HCT116 (cell line): ENCODE measurements at regions not wholly inside any gene's neighbourhood (a gene's known extent, or its start where the extent isn't known, plus 50 kb on each side); places are given as distances from the start of the nearest gene placed in this dataset.

Source experiments
- ATAC-seq: fragments of 200-7000 bp; cut with Tn5 transposase; 2 replicates; pipeline ENCODE4 v1.9.1; 2020; ENCODE audit warnings: mild to moderate bottlenecking, moderate library complexity
- BruUV-seq: library from RNA; stranded (reverse); fragments of 400-500 nt; replicated peaks from 2 replicates; lab custom pipeline; 2021; lab: Mats Ljungman, UMichigan
- CTCF ChIA-PET: fragments of 300-600 bp; sonication (Branson Sonifier 250); formaldehyde crosslinking; loops from one replicate; lab custom pipeline; 2021; ENCODE audit warnings: antibody characterized with exemption; lab: Charles Lee
- POLR2A ChIA-PET: fragments of 300-600, 350-600 bp; sonication (Branson Sonifier 250); formaldehyde crosslinking; loops from one replicate; lab custom pipeline; 2021; ENCODE audit warnings: antibody characterized with exemption; lab: Charles Lee
- RAD21 ChIA-PET, 2 experiments: fragments of 300-600 bp; sonication (Branson Sonifier 250); formaldehyde crosslinking; loops; one replicate each; lab custom pipeline; 2023; ENCODE audit warnings: low total read pairs in 2 of 2; ENCODE audit not compliant: uncharacterized antibody in 2 of 2, unreplicated experiment in 2 of 2, low non-redundant PET in 1 of 2; lab: Charles Lee
- DNase-seq: peaks from one replicate; pipeline ENCODE4 v3.0.0-alpha.2; 2010; ENCODE audit warnings: low read depth, low spot score
- H2AFZ ChIP-seq: fragments of 200-600 bp; shearing (Covaris generic), sonication (generic); 2 replicates; pipeline ENCODE4 v1.6.1; 2017; ENCODE audit warnings: low read depth, mixed run types, mixed read lengths, antibody characterized with exemption, low read length; ENCODE audit not compliant: poor library complexity, severe bottlenecking
- H3K27ac ChIP-seq: 2 replicates; pipeline ENCODE4 v1.5.1; 2012; ENCODE audit warnings: low read depth, low read length
- H3K27me3 ChIP-seq: fragments of 200-600 bp; sonication (generic); 2 replicates; pipeline ENCODE4 v1.6.1; 2016; ENCODE audit warnings: mixed run types, low read length, mixed read lengths; ENCODE audit not compliant: insufficient read depth
- H3K36me3 ChIP-seq, 2 experiments: fragments of 200-500 bp in 1 of 2; fragments of 200-600 bp in 1 of 2; sonication (Bioruptor generic) in 1 of 2; sonication (generic) in 1 of 2; 2 replicates each; pipeline versions ENCODE4 v1.5.1 to v1.6.1; 2014 to 2016; ENCODE audit warnings: low read length in 2 of 2, inconsistent platforms in 1 of 2, mixed read lengths in 1 of 2, mixed run types in 1 of 2; ENCODE audit not compliant: insufficient read depth in 2 of 2, control insufficient read depth in 1 of 2
- H3K4me1 ChIP-seq, 2 experiments: fragments of 200-600 bp in 1 of 2; sonication (generic) in 1 of 2; 2 replicates each; pipeline versions ENCODE4 v1.5.1 to v1.6.1; 2012 to 2017; ENCODE audit warnings: low read length in 2 of 2, inconsistent platforms in 1 of 2, mild to moderate bottlenecking in 1 of 2, mixed read lengths in 1 of 2, mixed run types in 1 of 2, moderate library complexity in 1 of 2; ENCODE audit not compliant: insufficient read depth in 2 of 2, control insufficient read depth in 1 of 2
- H3K4me2 ChIP-seq: fragments of 200-600 bp; sonication (generic); 2 replicates; pipeline ENCODE4 v1.6.1; 2017; ENCODE audit warnings: mixed run types, low read length, mixed read lengths
- H3K4me3 ChIP-seq, 2 experiments: fragments of 200-600 bp in 1 of 2; sonication (generic) in 1 of 2; replicated peaks in 1 of 2; 2 replicates each; pipeline ENCODE4 v1.5.1; 2011 to 2016; ENCODE audit warnings: low read length in 2 of 2, control low read depth in 1 of 2, low read depth in 1 of 2, mild to moderate bottlenecking in 1 of 2, mixed read lengths in 1 of 2, mixed run types in 1 of 2
- H3K79me2 ChIP-seq: fragments of 200-600 bp; sonication (generic); 2 replicates; pipeline ENCODE4 v1.6.1; 2017; ENCODE audit warnings: mild to moderate bottlenecking, mixed run types, low read length, moderate library complexity, mixed read lengths; ENCODE audit not compliant: insufficient read depth
- H3K9ac ChIP-seq: fragments of 200-600 bp; sonication (generic); 2 replicates; pipeline ENCODE4 v1.6.1; 2016; ENCODE audit warnings: low read length, mixed read lengths
- H3K9me2 ChIP-seq: fragments of 200-600 bp; sonication (generic), shearing (Covaris generic); 2 replicates; pipeline ENCODE4 v1.6.1; 2017; ENCODE audit warnings: mixed run types, mild to moderate bottlenecking, moderate library complexity; ENCODE audit not compliant: insufficient read depth
- H3K9me3 ChIP-seq, 2 experiments: fragments of 200-500 bp in 1 of 2; fragments of 200-600 bp in 1 of 2; sonication (Bioruptor generic) in 1 of 2; sonication (generic) in 1 of 2; 2 replicates each; pipeline ENCODE4 v1.6.1; 2014 to 2017; ENCODE audit warnings: low read length in 2 of 2, mixed read lengths in 2 of 2, inconsistent platforms in 1 of 2, low read depth in 1 of 2, mild to moderate bottlenecking in 1 of 2, mixed run types in 1 of 2, moderate library complexity in 1 of 2; ENCODE audit not compliant: control insufficient read depth in 1 of 2, insufficient read depth in 1 of 2
- H4K20me1 ChIP-seq: fragments of 200-600 bp; sonication (generic), shearing (Covaris generic); 2 replicates; pipeline ENCODE4 v1.6.1; 2017; ENCODE audit warnings: mixed run types, mild to moderate bottlenecking, moderate library complexity; ENCODE audit not compliant: insufficient read depth
- ATF3 ChIP-seq: IDR thresholded peaks from 2 replicates; pipeline ENCODE4 v1.6.1; 2012
- CBX3 ChIP-seq: IDR thresholded peaks from 2 replicates; pipeline ENCODE4 v1.6.1; 2012; ENCODE audit warnings: low read depth
- CTCF ChIP-seq, 3 experiments: fragments of 200-600 bp in 1 of 3; sonication (generic) in 1 of 3; IDR thresholded peaks in 2 of 3; conservative IDR thresholded peaks in 1 of 3; 2 replicates each; pipeline ENCODE4 v1.5.1; 2012 to 2017; ENCODE audit warnings: low read depth in 2 of 3, low read length in 2 of 3, antibody characterized with exemption in 1 of 3, borderline replicate concordance in 1 of 3, control low read depth in 1 of 3, mild to moderate bottlenecking in 1 of 3, mixed read lengths in 1 of 3, mixed run types in 1 of 3, moderate library complexity in 1 of 3; ENCODE audit not compliant: insufficient read depth in 1 of 3
- EZH2 ChIP-seq: fragments of 200-600 bp; sonication (generic); IDR thresholded peaks from 2 replicates; pipeline ENCODE4 v1.6.1; 2017; ENCODE audit warnings: antibody characterized with exemption, mixed run types
- JUND ChIP-seq: IDR thresholded peaks from 2 replicates; pipeline ENCODE4 v1.6.1; 2012
- REST ChIP-seq: IDR thresholded peaks from 2 replicates; pipeline ENCODE4 v1.6.1; 2012; ENCODE audit warnings: low read depth
- SRF ChIP-seq: IDR thresholded peaks from 2 replicates; pipeline ENCODE4 v1.6.1; 2012; ENCODE audit warnings: low read depth
- TCF7L2 ChIP-seq: IDR thresholded peaks from 2 replicates; pipeline ENCODE4 v1.7.0; 2011; ENCODE audit warnings: borderline replicate concordance, inconsistent platforms; ENCODE audit not compliant: insufficient read depth, insufficient read length; ENCODE audit errors: extremely low read depth
- intact Hi-C: fragments of 100-400 bp; cut with micrococcal nuclease; formaldehyde crosslinking; loops from 2 replicates; pipeline ENCODE4 v1.10.0; 2022

GRCh38 chr14:98959958-98960616, 311.9 kb downstream of the BCL11B start:
- ChIA-PET POLR2A (no interaction called here), CTCF (no interaction called here), RAD21 (no interaction called here)
- H3K4me2 ChIP-seq = no peak overlapping the region
- intact Hi-C loops = no loop called here
- H3K9ac ChIP-seq = no peak overlapping the region
- BruUV-seq = no TSS peak
- H3K79me2 ChIP-seq = no peaks in the 10 kb centered on the region
- H4K20me1 ChIP-seq = no peaks in the 10 kb centered on the region
- ATAC-seq (no peak), DNase-seq (no peak)
- H3K27ac ChIP-seq = no peak overlapping the region
- no peaks in the 10 kb centered on the region for H3K9me3 ChIP-seq
- no peak overlapping the region for H2AFZ ChIP-seq
- peaks cover 19% of the 10 kb centered on the region; the same call in 1 of the 2 replicates for H3K27me3 ChIP-seq
- no peaks in the 10 kb centered on the region for H3K36me3 ChIP-seq
- 0 out of 4 replicates have a peak, but pooled peaks cover 0 to 5% of the 10 kb centered on the region in 2 experiments for H3K4me1 ChIP-seq
- no peak overlapping the region for H3K4me3 ChIP-seq
- TF ChIP-seq JUND = no peak
- no peak for TF ChIP-seq TCF7L2
- no peak for TF ChIP-seq CTCF (IDR thresholded peaks at IDR 0.05 in 2 of 3, conservative IDR thresholded peaks at IDR 0.05 in 1 of 3; ENCODE audit: borderline replicate concordance in 1 of 3, insufficient read depth in 1 of 3, low read depth in 2 of 3, low read length in 2 of 3)
- TF ChIP-seq REST = no peak
- no peak for TF ChIP-seq ATF3
- TF ChIP-seq CBX3 = no peak
- TF ChIP-seq EZH2 = no peak
- no peak for TF ChIP-seq SRF
- H3K9me2 ChIP-seq = no peaks in the 10 kb centered on the region
